ENCODE measurements at regions not wholly inside any gene's neighbourhood (a gene's known extent, or its start where the extent isn't known, plus 50 kb on each side); places are given as distances from the start of the nearest gene placed in this dataset.

DNA sequence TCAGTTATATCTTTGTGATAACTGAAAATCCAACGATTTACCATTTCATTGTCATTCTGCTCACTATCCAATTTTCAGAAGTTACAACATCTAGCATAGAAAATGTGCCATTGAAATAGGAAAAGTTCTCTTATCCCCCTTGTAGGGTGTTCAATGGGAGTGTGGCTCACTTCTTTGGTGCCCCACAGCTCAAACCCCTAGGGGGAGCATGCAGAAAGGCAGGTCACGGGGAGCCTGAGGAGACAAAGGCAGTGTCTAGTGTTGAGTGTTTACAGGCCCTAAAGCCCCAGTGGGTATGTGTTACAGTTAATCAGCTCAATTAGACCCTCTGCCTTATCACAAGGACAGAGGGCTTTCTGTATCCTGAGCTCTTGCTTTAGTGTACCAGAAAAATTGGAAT is 243.4 kb upstream of the GRID2 start:
- no peak for FAIRE-seq
- dilution Hi-C loops (cut with MboI; ENCODE audit: extremely low pct_ligation_motif_present, low sequenced_read_pairs): no loop called here

DNA sequence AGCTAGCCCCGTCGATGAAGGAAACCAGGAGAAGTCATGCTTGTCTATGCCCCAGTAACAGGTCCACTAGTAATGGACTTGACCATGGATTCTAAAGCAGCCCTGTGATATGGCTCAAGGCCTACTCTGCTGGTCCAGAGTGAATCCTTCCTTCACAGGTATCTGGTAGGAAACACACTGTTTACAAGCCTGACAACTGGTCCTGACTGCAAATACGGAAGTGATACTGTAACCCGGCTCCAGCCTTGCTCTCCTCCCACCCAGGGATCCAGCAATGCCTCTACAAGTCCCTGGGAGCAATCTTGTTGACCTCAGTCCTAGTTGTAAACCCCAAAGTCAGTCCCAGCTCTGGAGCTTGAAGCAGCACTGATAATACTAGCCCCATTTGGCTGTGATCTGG is 239.2 kb upstream of the GRID2 start:
- Histone ChIP-seq H3K9me1 (ENCODE audit: control insufficient read depth, extremely low read depth, insufficient read depth, low read length) (no peaks in the 10 kb centered on the region), H3K36me3 (ENCODE audit: control insufficient read depth in 2 of 2, extremely low read depth in 1 of 2, insufficient read depth in 2 of 2, low read length in 2 of 2) (no peaks in the 10 kb centered on the region), H3K4me2 (ENCODE audit: control insufficient read depth, extremely low read depth, insufficient read depth, low read depth, low read length) (no peak overlapping the region), H3K27me3 (ENCODE audit: control insufficient read depth, extremely low read depth, insufficient read depth, low read length) (no peaks in the 10 kb centered on the region), H3K9ac (ENCODE audit: control insufficient read depth, extremely low read depth, insufficient read depth, low read length) (no peak overlapping the region), H2AFZ (ENCODE audit: control insufficient read depth, low read length) (no peak overlapping the region), H3K79me2 (ENCODE audit: control insufficient read depth, insufficient read depth, low read length) (no peaks in the 10 kb centered on the region), H4K20me1 (ENCODE audit: control insufficient read depth, extremely low read depth, insufficient read depth, low read length) (no peaks in the 10 kb centered on the region), H3K27ac (ENCODE audit: control insufficient read depth, insufficient read depth, low read length) (no peak overlapping the region), H3K9me3 (ENCODE audit: control insufficient read depth, low read depth, low read length) (no peaks in the 10 kb centered on the region), H3K4me3 (ENCODE audit: control insufficient read depth in 2 of 3, extremely low read depth in 1 of 3, insufficient read depth in 2 of 3, low read depth in 1 of 3, low read length in 3 of 3) (no peak overlapping the region), H3K4me1 (ENCODE audit: control insufficient read depth, extremely low read depth, insufficient read depth, low read length) (no peaks in the 10 kb centered on the region)
- TF ChIP-seq, protein P1, sequence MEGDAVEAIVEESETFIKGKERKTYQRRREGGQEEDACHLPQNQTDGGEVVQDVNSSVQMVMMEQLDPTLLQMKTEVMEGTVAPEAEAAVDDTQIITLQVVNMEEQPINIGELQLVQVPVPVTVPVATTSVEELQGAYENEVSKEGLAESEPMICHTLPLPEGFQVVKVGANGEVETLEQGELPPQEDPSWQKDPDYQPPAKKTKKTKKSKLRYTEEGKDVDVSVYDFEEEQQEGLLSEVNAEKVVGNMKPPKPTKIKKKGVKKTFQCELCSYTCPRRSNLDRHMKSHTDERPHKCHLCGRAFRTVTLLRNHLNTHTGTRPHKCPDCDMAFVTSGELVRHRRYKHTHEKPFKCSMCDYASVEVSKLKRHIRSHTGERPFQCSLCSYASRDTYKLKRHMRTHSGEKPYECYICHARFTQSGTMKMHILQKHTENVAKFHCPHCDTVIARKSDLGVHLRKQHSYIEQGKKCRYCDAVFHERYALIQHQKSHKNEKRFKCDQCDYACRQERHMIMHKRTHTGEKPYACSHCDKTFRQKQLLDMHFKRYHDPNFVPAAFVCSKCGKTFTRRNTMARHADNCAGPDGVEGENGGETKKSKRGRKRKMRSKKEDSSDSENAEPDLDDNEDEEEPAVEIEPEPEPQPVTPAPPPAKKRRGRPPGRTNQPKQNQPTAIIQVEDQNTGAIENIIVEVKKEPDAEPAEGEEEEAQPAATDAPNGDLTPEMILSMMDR (optimal IDR thresholded peaks at IDR 0.05 in 1 of 3, IDR thresholded peaks at IDR 0.05 in 1 of 3, conservative IDR thresholded peaks at IDR 0.05 in 1 of 3; ENCODE audit: extremely low read depth in 1 of 3, insufficient read depth in 2 of 3, low read length in 3 of 3): no peak
- TF ChIP-seq EZH2 (IDR thresholded peaks at IDR 0.05; ENCODE audit: low read length): no peak
- DNase-seq (ENCODE audit: low read depth, low spot score): no peak
- FAIRE-seq: no peak
- dilution Hi-C loops (cut with MboI; ENCODE audit: extremely low pct_ligation_motif_present, low sequenced_read_pairs): no loop called here

More for the DNA sequence above, 243.4 kb upstream of the GRID2 start:
- no peak for DNase-seq (ENCODE audit: low read depth, low spot score)
- H4K20me1 ChIP-seq (ENCODE audit: control insufficient read depth, extremely low read depth, insufficient read depth, low read length): no peaks in the 10 kb centered on the region
- no peak overlapping the region for H3K9ac ChIP-seq (ENCODE audit: control insufficient read depth, extremely low read depth, insufficient read depth, low read length)
- no peaks in the 10 kb centered on the region for H3K9me1 ChIP-seq (ENCODE audit: control insufficient read depth, extremely low read depth, insufficient read depth, low read length)
- H3K4me3 ChIP-seq (ENCODE audit: control insufficient read depth in 2 of 3, extremely low read depth in 1 of 3, insufficient read depth in 2 of 3, low read depth in 1 of 3, low read length in 3 of 3): no peak overlapping the region
- no peaks in the 10 kb centered on the region for H3K36me3 ChIP-seq (ENCODE audit: control insufficient read depth in 2 of 2, extremely low read depth in 1 of 2, insufficient read depth in 2 of 2, low read length in 2 of 2)
- no peaks in the 10 kb centered on the region for H3K79me2 ChIP-seq (ENCODE audit: control insufficient read depth, insufficient read depth, low read length)
- TF ChIP-seq EZH2 (IDR thresholded peaks at IDR 0.05; ENCODE audit: low read length): no peak
- TF ChIP-seq, protein P1 (optimal IDR thresholded peaks at IDR 0.05 in 1 of 3, IDR thresholded peaks at IDR 0.05 in 1 of 3, conservative IDR thresholded peaks at IDR 0.05 in 1 of 3; ENCODE audit: extremely low read depth in 1 of 3, insufficient read depth in 2 of 3, low read length in 3 of 3): no peak
- H3K27me3 ChIP-seq (ENCODE audit: control insufficient read depth, extremely low read depth, insufficient read depth, low read length): no peaks in the 10 kb centered on the region
- H3K9me3 ChIP-seq (ENCODE audit: control insufficient read depth, low read depth, low read length): no peaks in the 10 kb centered on the region
- no peaks in the 10 kb centered on the region for H3K4me1 ChIP-seq (ENCODE audit: control insufficient read depth, extremely low read depth, insufficient read depth, low read length)
- H2AFZ ChIP-seq (ENCODE audit: control insufficient read depth, low read length): no peak overlapping the region
- no peak overlapping the region for H3K27ac ChIP-seq (ENCODE audit: control insufficient read depth, insufficient read depth, low read length)
- no peak overlapping the region for H3K4me2 ChIP-seq (ENCODE audit: control insufficient read depth, extremely low read depth, insufficient read depth, low read depth, low read length)
